GM19043 (cell line): ENCODE measurements at regions not wholly inside any gene's neighbourhood (a gene's known extent, or its start where the extent isn't known, plus 50 kb on each side); places are given as distances from the start of the nearest gene placed in this dataset.
"Not testable (repeated sequence)": the region's sequence is repeated elsewhere in the genome, so short reads cannot be mapped to it uniquely, and the experiment has no call there.

Experiments used
- ATAC-seq: cut with Tn5 transposase; IDR thresholded peaks from one replicate; pipeline ENCODE4 v1.9.1; 2021; ENCODE audit warnings: low read depth; ENCODE audit not compliant: unreplicated experiment

GRCh38 chrX:56125946-56126345, 106.2 kb upstream of the KLF8 start:
- no peak for ATAC-seq

GRCh38 chrX:56130031-56130430, 102.1 kb upstream of the KLF8 start:
- no peak for ATAC-seq

GRCh38 chrX:56130436-56130835, 101.7 kb upstream of the KLF8 start:
- no peak for ATAC-seq

GRCh38 chrX:56164135-56164534, 68.0 kb upstream of the KLF8 start:
- not testable (repeated sequence) for ATAC-seq
